ENCODE measurements at regions not wholly inside any gene's neighbourhood (a gene's known extent, or its start where the extent isn't known, plus 50 kb on each side); places are given as distances from the start of the nearest gene placed in this dataset.

- H3K9me2 ChIP-seq (replicated peaks; ENCODE audit: control insufficient read depth, low read length) = no peaks in the 10 kb centered on the region
- no peaks in the 10 kb centered on the region for H3K9me3 ChIP-seq (ENCODE audit: control insufficient read depth, insufficient read depth, low read length)
- no peaks in the 10 kb centered on the region for H3K36me3 ChIP-seq (ENCODE audit: control insufficient read depth, low read length)
- no peaks in the 10 kb centered on the region for H3K79me2 ChIP-seq (ENCODE audit: control insufficient read depth, low read length)
- no peaks in the 10 kb centered on the region for H4K20me1 ChIP-seq (ENCODE audit: control insufficient read depth, insufficient read depth, low read depth, low read length)
- H3K27me3 ChIP-seq (ENCODE audit: control insufficient read depth, low read length) = no peaks in the 10 kb centered on the region
- H3K4me3 ChIP-seq (ENCODE audit: low read length) = no peak overlapping the region
- H3K4me1 ChIP-seq (ENCODE audit: control insufficient read depth, low read length) = no peaks in the 10 kb centered on the region
- H3F3A ChIP-seq (ENCODE audit: control insufficient read depth, insufficient read depth) = no peaks in the 10 kb centered on the region
- H3K4me2 ChIP-seq (ENCODE audit: low read length) = no peak overlapping the region
- H3K27ac ChIP-seq (ENCODE audit: low read depth, low read length) = no peak overlapping the region
- TF ChIP-seq EZH2phosphoT487 (IDR thresholded peaks at IDR 0.05; ENCODE audit: borderline replicate concordance, low read length) = no peak
- no peak for TF ChIP-seq CTCF (IDR thresholded peaks at IDR 0.05; ENCODE audit: low read depth, low read length, poor library complexity, severe bottlenecking)
Measured at GRCh38 chr13:106100171-106100919, 435.1 kb downstream of the EFNB2 start.

GRCh38 chr13:106099765-106100164 is 435.7 kb downstream of the EFNB2 start:
- Histone ChIP-seq H3K27me3 (ENCODE audit: control insufficient read depth, low read length) (no peaks in the 10 kb centered on the region), H3F3A (ENCODE audit: control insufficient read depth, insufficient read depth) (no peaks in the 10 kb centered on the region), H3K9me3 (ENCODE audit: control insufficient read depth, insufficient read depth, low read length) (no peaks in the 10 kb centered on the region), H3K4me2 (ENCODE audit: low read length) (no peak overlapping the region), H3K79me2 (ENCODE audit: control insufficient read depth, low read length) (no peaks in the 10 kb centered on the region), H3K27ac (ENCODE audit: low read depth, low read length) (no peak overlapping the region), H3K4me3 (ENCODE audit: low read length) (no peak overlapping the region), H3K36me3 (ENCODE audit: control insufficient read depth, low read length) (no peaks in the 10 kb centered on the region), H3K9me2 (replicated peaks; ENCODE audit: control insufficient read depth, low read length) (no peaks in the 10 kb centered on the region), H3K4me1 (ENCODE audit: control insufficient read depth, low read length) (no peaks in the 10 kb centered on the region), H4K20me1 (ENCODE audit: control insufficient read depth, insufficient read depth, low read depth, low read length) (no peaks in the 10 kb centered on the region)
- TF ChIP-seq EZH2phosphoT487 (IDR thresholded peaks at IDR 0.05; ENCODE audit: borderline replicate concordance, low read length) (no peak), CTCF (IDR thresholded peaks at IDR 0.05; ENCODE audit: low read depth, low read length, poor library complexity, severe bottlenecking) (no peak)

- no peak for TF ChIP-seq CTCF (IDR thresholded peaks at IDR 0.05; ENCODE audit: low read depth, low read length, poor library complexity, severe bottlenecking)
- no peak for TF ChIP-seq EZH2phosphoT487 (IDR thresholded peaks at IDR 0.05; ENCODE audit: borderline replicate concordance, low read length)
- no peaks in the 10 kb centered on the region for H3F3A ChIP-seq (ENCODE audit: control insufficient read depth, insufficient read depth)
- no peaks in the 10 kb centered on the region for H3K9me3 ChIP-seq (ENCODE audit: control insufficient read depth, insufficient read depth, low read length)
- H3K4me2 ChIP-seq (ENCODE audit: low read length) = no peak overlapping the region
- no peaks in the 10 kb centered on the region for H3K79me2 ChIP-seq (ENCODE audit: control insufficient read depth, low read length)
- no peak overlapping the region for H3K27ac ChIP-seq (ENCODE audit: low read depth, low read length)
- no peaks in the 10 kb centered on the region for H3K27me3 ChIP-seq (ENCODE audit: control insufficient read depth, low read length)
- H4K20me1 ChIP-seq (ENCODE audit: control insufficient read depth, insufficient read depth, low read depth, low read length) = no peaks in the 10 kb centered on the region
- no peaks in the 10 kb centered on the region for H3K9me2 ChIP-seq (replicated peaks; ENCODE audit: control insufficient read depth, low read length)
- no peaks in the 10 kb centered on the region for H3K36me3 ChIP-seq (ENCODE audit: control insufficient read depth, low read length)
- H3K4me1 ChIP-seq (ENCODE audit: control insufficient read depth, low read length) = no peaks in the 10 kb centered on the region
- no peak overlapping the region for H3K4me3 ChIP-seq (ENCODE audit: low read length)
Measured at GRCh38 chr13:106098778-106099177, 436.7 kb downstream of the EFNB2 start.
